NCI-H1417 treated with DMSO at 0.1 percent for 48 hours (cell line): ENCODE measurements at regions not wholly inside any gene's neighbourhood (a gene's known extent, or its start where the extent isn't known, plus 50 kb on each side); places are given as distances from the start of the nearest gene placed in this dataset.

Experiments used
- DNase-seq: peaks from one replicate; lab custom pipeline; 2025; lab: John Stamatoyannopoulos, UW

DNA sequence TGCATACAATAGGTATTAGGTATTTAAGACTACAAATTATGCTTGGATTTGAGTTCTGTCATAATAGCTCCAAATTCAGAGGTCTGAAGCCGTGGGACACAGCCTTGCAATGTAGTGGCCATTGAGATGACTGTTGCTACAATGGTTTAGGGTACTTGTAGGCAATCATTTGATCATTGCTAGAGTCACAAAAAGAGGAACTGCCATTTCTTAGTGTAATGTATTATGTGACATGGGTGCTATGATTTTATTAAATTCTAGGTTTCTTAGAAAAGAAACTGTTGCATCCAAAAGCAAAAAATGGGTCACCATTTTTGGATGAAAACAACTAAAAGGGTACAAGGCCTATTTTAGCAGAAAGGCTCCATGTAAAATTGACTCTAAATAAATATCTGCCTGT lies 129.9 kb upstream of the ZNF644 start:
- DNase-seq: no peak

GRCh38 chr1:91148641-91149069 lies 126.8 kb upstream of the ZNF644 start:
- DNase-seq: no peak

GRCh38 chr1:91141858-91142257 lies 120.0 kb upstream of the ZNF644 start:
- no peak for DNase-seq

DNA sequence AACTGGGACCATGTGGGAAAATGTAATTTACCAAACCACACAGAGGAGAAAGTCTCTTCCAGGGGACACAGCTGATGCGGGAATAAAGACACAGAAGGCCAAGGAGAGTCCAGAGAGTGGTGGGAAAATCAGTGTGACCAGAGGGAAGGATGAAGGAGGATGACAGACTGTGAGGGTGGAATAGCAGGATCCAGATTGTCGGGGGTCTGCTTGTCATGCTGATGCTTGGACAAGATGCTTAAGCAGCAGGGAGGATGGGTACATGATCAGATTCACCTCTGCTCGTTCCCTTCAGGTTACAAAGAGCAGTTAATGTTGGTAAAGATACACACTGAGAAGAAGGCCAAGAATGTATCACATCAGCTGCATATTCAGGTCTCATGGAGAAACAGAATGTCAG lies 117.1 kb upstream of the ZNF644 start:
- no peak for DNase-seq

DNA sequence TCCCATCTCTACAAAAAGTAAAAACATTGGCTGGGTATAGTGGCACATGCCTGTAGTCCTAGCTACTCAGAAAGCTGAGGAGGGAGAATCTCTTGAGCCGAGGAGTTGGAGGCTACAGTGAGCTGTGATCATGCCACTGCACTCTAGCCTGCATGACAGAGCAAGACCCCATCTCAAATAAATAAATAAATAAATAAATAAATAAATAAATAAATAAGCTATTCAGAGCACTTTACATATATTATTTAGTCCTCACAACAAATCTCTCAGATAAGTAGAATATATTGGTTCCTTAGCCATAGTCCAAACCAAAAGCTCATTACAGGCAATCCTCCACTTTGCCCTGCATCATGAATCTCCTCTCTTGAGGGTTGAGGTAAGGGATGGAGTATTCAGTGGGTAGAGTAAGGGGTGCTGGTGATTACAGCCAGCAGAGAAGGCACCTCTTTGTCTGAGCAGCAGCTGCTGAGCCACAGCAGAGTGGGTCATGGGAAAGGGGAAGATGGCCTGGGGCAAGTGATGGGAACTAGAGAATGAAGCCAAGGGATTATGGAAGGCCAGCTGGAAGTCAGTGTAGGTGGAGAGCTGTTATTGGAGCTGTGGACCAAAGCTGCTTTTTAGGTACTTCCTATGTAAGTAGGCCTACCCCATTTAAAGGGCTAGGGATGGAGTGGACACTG lies 115.5 kb upstream of the ZNF644 start:
- no peak for DNase-seq

DNA sequence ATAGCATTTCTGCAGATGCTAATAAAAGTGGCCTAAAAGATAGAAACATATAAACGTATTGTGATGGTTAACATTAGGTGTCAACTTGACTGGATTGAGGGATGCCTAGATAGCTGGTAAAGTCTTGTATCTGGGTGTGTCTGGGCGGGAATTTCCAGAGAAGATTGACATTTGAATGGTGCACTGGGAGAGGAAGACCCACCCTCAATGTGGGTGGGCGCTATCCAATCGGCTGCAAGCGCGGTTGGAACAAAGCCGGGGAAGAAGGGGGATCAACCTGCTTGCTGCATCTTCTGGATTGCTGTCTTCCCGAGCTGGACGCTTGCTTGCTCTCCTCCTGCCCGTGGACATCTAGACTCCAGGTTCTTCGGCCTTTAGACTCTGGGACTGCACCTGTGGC lies 114.0 kb upstream of the ZNF644 start:
- no peak for DNase-seq

- DNase-seq: no peak
Measured at GRCh38 chr1:91133248-91133647, 111.4 kb upstream of the ZNF644 start.

DNA sequence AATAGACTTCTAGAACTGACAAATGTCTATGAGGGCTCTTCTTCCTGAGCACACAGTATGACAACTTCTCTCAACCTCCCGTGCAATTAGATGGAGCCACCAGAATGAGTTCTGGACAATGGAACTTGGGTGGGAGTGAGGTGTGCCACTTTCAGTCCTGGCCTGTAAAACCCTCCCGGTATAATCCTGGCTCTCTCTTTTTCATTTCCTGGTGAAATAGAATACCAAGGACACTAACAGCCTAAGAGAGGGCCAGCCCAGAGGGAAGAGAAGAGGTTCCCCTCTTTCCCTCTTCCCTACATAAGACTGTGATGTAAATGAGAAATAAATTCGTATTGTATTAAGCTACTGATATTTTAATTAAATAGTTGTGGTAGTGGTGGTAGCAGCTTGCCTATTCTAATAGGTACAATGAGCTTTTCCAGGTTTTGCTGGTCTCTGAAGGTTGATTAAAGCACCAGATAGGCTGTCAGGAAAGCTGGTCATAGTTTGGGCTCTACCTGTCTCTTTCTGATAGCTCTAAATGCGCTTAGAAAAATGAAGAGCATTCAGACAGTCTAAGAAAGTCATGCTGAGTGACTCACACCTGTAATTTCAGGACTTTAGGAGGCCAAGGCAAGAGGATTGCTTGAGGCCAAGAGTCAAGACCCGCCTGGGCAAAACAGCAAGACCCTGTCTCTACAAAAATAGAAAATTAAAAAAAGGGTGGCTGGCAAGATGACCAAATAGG lies 108.6 kb upstream of the ZNF644 start:
- no peak for DNase-seq

- DNase-seq: no peak
Measured at GRCh38 chr1:91129458-91129857, 107.6 kb upstream of the ZNF644 start.

DNA sequence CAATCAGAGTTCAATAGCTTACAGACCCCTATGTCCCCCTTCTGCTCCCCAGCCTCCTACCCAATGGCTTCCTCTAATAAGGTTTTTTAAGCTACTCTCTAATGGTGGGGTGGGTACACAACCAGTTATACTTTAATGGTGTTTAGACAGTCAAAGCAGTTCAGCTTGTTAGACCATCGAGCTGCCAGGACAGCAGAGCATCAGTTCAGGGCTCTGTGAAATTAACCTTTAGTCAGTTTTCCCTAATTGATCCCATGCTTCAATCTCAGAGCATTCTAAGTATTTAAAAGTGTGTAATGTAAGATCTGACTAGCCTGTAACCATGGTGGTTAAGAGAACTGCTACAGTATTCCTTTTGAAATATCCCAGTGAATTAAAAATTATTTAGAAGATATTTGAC lies 107.2 kb upstream of the ZNF644 start:
- no peak for DNase-seq

DNA sequence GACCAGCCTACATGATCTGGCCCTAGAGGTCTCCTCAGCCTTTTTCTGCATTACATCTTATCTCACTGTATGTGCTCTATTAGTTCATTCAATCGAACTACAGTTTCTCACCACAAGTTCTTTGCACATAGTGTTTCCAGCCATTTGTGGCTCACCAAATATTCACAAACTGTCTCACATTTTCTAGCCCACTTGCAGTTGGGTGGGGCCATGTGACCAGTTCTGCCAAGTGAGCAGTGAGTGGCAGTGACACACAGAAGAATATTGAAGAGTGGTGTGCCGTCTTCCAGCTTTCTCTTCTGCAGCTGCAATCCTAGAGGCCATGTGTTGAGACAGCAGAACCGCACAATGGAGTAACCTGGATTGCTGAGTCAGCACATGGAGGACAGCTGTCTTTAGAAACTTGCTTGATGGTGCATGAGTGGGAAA lies 103.2 kb upstream of the ZNF644 start:
- no peak for DNase-seq

- DNase-seq: no peak
Measured at GRCh38 chr1:91124290-91124985, 102.6 kb upstream of the ZNF644 start.

DNA sequence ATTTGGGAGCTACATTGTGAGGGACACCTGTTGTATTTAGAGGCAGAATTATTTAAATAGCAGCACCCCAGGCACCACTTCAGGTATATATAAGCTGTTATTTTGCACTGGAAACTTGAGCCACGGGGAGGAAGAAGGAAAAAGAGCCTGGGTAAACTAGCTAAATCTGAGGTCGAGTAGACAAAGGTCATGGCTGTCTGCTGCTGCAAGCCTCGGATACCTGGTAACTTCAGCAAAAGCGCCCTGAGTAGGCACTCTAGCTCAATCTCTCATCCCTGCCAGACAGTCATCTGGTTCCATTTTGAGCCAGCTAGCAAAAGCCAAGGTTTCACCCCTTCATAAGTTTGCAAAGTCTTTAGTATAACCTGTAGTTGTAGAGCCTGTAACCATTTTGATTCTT lies 101.9 kb upstream of the ZNF644 start:
- no peak for DNase-seq

DNA sequence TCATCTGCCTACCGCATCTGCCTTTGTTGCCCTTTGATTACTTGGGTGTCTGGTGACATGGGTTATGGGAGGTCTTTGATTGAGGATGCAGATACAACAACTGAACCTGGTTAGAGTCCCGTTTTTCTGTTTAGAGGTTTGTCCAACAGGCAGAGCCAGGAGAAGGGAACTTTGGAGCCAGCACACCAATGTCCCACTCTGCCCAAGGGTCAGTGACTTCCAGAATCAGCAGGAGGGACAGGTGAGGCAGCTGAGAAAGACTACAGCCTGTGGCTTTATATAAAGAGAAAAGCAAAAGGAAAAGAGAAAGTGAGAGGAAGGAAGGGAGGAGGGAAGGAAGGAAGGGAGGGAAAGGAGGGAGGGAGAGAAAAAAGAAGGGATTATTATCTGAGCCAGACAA lies 101.5 kb upstream of the ZNF644 start:
- no peak for DNase-seq

DNA sequence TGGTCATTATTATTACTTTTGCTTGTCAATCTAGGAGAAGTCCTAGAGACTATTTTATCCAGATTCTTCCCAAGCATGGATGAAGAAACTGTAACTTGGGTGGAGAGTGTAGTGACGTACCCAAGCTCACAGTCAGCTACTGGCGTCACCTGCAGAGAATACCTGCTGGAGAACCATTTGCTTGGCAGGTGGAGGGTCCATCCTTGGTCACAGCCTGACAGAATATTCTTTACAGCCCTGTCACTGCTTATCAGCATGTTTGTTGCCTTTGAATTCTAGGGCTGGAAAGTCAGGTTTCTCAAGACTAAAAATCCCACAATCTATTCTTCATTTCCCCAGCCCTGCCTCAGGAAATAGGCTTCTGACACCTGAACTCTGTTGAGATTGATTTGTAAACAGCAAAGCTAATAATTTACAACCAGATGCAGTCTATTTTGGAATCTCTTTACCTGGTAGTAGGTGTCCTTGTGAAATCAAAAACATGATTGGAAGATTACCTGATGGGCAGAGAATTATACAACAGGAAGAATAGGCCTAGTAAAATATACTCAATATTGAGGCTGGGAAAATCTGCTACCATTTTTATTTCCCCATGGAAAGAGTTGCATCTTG lies 100.4 kb upstream of the ZNF644 start:
- no peak for DNase-seq

DNA sequence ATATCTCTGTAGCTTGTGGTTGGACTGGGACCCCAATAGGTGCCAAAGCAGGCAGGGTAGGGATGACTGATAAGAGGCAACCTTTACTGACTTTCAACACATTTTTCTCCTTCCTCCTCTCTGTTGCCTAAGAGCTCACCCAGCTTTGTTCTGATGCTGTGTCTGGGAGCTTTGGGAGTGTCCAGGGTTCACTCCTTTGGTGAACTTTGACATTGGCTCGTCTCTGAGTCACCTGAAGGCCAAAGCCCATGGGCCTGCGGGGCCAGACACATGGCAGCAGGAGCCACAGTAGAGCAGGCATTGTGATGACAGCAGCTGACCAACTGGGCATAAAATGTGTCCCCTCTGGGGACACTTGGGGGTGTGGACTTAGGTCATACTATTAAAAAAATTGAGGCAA lies 99.5 kb upstream of the ZNF644 start:
- no peak for DNase-seq

DNA sequence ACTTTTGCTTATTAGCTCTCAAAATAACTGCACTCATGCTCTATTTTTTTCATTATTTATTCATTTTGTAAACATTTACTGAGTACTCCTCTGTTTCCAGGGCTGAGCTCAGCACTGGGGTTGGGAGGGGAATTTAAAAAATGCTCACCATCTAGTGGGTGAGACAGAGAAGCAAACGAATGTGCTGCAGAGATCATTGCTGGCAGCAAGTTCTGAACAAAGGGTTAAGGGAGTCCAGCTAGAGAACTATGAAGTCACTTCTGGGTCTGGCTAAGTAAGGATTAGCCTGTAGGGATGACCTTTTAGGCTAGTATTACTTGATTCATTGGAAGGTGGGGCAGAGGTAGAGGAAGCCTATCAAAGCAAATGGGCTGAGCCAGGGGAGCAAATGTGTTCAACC lies 99.1 kb upstream of the ZNF644 start:
- DNase-seq: no peak

GRCh38 chr1:91120421-91120820 lies 98.6 kb upstream of the ZNF644 start:
- DNase-seq: no peak

- no peak for DNase-seq
Measured at GRCh38 chr1:91104712-91105111, 82.9 kb upstream of the ZNF644 start.

DNA sequence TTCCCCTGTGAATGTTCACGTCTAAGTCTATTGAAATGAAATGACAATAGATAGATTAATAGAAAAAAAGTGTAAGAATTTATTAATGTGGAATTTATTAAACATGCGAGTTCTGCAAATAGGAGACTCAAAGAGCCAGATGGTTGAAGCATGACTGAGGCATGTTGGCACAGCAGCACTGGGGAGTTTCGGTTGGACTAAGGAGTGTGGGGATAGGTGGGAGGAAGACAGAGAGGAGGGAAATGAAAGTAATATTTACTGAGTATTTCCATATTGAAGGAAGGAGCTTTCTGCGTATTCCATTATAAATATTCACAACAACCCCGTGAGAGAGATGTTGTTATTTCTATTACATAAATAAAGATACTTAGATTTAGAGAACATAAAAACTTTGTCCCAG lies 79.5 kb upstream of the ZNF644 start:
- no peak for DNase-seq

- DNase-seq: no peak
Measured at GRCh38 chr1:91099746-91100621, 78.1 kb upstream of the ZNF644 start.
